ENCODE measurements at regions not wholly inside any gene's neighbourhood (a gene's known extent, or its start where the extent isn't known, plus 50 kb on each side); places are given as distances from the start of the nearest gene placed in this dataset.

DNA sequence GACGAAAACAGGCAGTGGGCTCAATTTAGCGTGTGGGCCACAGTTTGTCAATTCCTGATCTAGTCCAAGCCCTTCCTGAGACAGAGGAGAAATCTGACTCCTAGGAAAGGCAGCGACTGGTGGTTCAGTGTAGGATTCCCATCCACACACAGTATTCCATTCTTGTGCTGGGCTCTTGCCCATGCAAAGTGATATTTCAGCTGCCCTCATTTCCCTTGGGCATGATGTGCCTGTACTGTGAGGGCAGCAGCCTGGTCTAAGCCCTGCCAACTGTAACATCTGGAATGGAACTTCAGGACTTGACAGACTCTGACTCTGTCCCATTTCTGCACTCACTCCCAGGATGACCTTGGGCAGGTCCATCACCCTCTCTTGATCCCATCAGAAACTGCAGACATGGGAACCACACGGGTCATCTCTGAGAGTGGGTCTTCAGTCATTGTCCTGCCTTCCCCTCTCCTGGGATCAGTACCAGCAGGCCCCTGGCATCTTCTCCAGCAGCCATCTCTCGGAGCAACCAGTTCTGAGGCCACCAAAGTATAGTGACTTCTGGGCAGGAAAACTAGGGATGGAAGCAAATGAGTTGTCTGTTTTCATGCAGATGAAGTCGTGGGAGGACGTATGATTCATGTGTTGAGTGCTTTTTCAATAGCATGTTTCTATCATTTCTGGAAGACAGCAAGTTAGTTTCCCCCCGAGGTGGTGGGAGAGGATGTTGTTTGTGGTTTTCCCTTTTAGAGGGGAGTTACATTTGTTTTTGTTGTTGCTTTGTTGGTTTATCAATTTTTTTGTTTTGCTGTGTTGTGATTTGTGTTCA, 54.2 kb upstream of the BCL2L14 start:
- no peak for DNase-seq (ENCODE audit: low read depth, low spot score)

DNA sequence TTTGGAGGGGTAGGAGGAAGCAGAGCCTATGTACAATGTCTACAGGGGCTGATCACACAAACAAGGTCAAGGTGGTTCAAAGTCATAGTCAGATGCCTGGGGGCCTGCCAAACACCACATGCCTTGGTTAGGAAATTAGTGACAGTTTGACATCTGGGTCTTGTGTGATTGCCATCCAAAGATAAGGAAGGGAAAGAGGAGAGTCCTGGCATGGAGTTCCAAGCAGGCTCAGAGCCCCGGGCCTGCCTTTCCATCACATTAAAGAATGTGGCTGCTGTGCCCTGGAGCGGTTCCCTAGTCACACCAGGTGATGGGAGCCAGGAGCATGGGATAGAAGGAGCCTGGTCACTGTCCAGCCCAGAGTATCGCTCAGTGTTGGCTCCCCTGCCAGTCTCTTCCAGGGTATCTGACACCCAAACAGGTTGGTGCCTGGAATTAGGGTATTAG, 53.6 kb upstream of the BCL2L14 start:
- DNase-seq (ENCODE audit: low read depth, low spot score), result peak; percentile 87

- peak; percentile 48 for DNase-seq (ENCODE audit: low read depth, low spot score)
Observed at GRCh38 chr12:12017798-12018197, 52.9 kb upstream of the BCL2L14 start.

DNA sequence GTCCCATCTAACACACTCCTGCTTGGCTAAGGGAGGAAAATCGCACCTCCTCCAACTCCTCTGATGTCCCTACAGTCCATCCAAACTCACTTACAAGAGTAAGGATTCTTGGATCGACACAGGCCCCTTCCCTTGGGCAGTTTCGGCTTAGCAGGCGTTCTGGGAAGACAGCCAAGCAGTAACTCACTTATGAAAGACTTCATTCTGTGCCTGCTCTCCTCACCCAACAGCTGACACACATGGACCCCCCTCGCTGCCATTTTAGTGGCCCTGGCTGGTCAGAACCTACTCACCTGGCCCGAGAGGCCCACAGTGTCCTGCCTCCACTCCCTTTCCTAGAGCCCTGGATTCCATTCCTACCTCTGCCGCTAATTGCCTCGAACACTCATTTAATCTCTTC, 52.3 kb upstream of the BCL2L14 start:
- no peak for DNase-seq (ENCODE audit: low read depth, low spot score)

DNA sequence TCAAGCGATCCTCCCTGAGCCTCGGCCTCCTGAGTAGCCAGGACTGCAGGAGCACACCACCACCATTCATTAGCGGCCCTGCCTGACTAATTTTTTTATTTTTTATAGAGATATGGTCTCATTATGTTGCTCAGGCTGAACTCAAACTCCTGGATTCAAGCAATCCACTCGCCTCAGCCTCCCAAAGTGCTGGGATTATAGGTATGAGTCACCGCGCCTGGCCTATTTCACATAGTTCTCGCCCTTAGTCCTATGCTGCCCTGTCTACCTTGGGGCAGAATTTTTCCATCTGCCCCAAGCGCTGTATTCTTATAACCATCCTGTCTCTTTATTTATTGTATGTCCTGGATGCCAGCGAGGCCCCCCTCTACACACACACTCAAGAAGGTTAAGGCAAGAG, 50.9 kb upstream of the BCL2L14 start:
- no peak for DNase-seq (ENCODE audit: low read depth, low spot score)

- no peak for DNase-seq (ENCODE audit: low read depth, low spot score)
Observed at GRCh38 chr12:12020762-12021161, 50.0 kb upstream of the BCL2L14 start.

Measured in ELF-1 (cell line).